Body of pancreas (tissue), 4 donors: ENCODE measurements at regions not wholly inside any gene's neighbourhood (a gene's known extent, or its start where the extent isn't known, plus 50 kb on each side); places are given as distances from the start of the nearest gene placed in this dataset.
A peak's percentile ranks its signal among the peaks of the same experiment; 100 is the strongest.

Experiments used
- ATAC-seq: fragments of 150-250 bp; one replicate; pipeline ENCODE4 v1.9.1; 2016
- DNase-seq, 4 donors: peaks; one replicate each; pipeline ENCODE4 v3.0.0-alpha.2; 2019
- H3K27ac ChIP-seq, 4 donors: fragments of 200-600 bp; sonication (generic); 1 replicate in 3 of 4; 2 replicates in 1 of 4; pipeline versions ENCODE4 v1.5.1 to v1.6.1; 2016 to 2019; ENCODE audit warnings: mild to moderate bottlenecking in 1 of 4, mixed read lengths in 1 of 4, moderate library complexity in 1 of 4
- H3K27me3 ChIP-seq, 2 donors: fragments of 200-600 bp; sonication (generic); one replicate each; pipeline ENCODE4 v1.6.0; 2016; ENCODE audit warnings: mild to moderate bottlenecking in 1 of 2
- H3K36me3 ChIP-seq, 2 donors: fragments of 200-600 bp; sonication (generic); replicated peaks in 1 of 2; 2 replicates each; pipeline ENCODE4 v1.5.1; 2016; ENCODE audit warnings: low read depth in 2 of 2; ENCODE audit not compliant: insufficient read depth in 1 of 2
- H3K4me1 ChIP-seq: fragments of 200-600 bp; sonication (generic); one replicate; pipeline ENCODE4 v1.6.0; 2016
- H3K4me3 ChIP-seq, 2 donors: fragments of 200-600 bp; sonication (generic); 1 replicate in 1 of 2; 2 replicates in 1 of 2; pipeline ENCODE4 v1.5.1; 2016 to 2019
- H3K9me3 ChIP-seq, 3 donors: fragments of 200-600 bp; sonication (generic); 1 replicate in 2 of 3; 2 replicates in 1 of 3; pipeline ENCODE4 v1.5.1; 2016
- CTCF ChIP-seq, 7 experiments: fragments of 450-650 bp in 4 of 7; fragments of 200-600 bp in 3 of 7; sonication (generic) in 3 of 7; IDR thresholded peaks; one replicate each; pipeline ENCODE4 v1.5.1; 2016 to 2019; ENCODE audit warnings: antibody characterized with exemption in 7 of 7
- POLR2A ChIP-seq, 3 donors: fragments of 450-650 bp; IDR thresholded peaks; one replicate each; pipeline ENCODE4 v1.6.1; 2016; ENCODE audit warnings: antibody characterized with exemption in 3 of 3, mild to moderate bottlenecking in 2 of 3
- WGBS, 2 donors: methylation state at CpG; one replicate each; pipeline ENCODE4 v1.1.5; 2017; 5-methylcytosine and 5-hydroxymethylcytosine counted together
- intact Hi-C: fragments of 100-400 bp; cut with DNase I; formaldehyde crosslinking; loops from one replicate; pipeline ENCODE4 v1.15.1; 2023

- TF ChIP-seq CTCF (IDR thresholded peaks at IDR 0.05) (no peak), POLR2A (IDR thresholded peaks at IDR 0.05) (no peak)
- H3K36me3 ChIP-seq, result no peaks in the 10 kb centered on the region
- no peaks in the 10 kb centered on the region for H3K27me3 ChIP-seq
- WGBS, 2 donors, result 91 to 97% methylated on average over 4 of the region's 4 CpGs
- H3K9me3 ChIP-seq, result no peaks in the 10 kb centered on the region
- no peak overlapping the region for H3K4me3 ChIP-seq
- DNase-seq (no peak), ATAC-seq (no peak)
- H3K4me1 ChIP-seq, result peaks cover 38% of the 10 kb centered on the region
- intact Hi-C loops, result no loop called here
- no peak overlapping the region for H3K27ac ChIP-seq
Measured at GRCh38 chr5:173455599-173455957, 127.4 kb upstream of the STC2 start.

DNA sequence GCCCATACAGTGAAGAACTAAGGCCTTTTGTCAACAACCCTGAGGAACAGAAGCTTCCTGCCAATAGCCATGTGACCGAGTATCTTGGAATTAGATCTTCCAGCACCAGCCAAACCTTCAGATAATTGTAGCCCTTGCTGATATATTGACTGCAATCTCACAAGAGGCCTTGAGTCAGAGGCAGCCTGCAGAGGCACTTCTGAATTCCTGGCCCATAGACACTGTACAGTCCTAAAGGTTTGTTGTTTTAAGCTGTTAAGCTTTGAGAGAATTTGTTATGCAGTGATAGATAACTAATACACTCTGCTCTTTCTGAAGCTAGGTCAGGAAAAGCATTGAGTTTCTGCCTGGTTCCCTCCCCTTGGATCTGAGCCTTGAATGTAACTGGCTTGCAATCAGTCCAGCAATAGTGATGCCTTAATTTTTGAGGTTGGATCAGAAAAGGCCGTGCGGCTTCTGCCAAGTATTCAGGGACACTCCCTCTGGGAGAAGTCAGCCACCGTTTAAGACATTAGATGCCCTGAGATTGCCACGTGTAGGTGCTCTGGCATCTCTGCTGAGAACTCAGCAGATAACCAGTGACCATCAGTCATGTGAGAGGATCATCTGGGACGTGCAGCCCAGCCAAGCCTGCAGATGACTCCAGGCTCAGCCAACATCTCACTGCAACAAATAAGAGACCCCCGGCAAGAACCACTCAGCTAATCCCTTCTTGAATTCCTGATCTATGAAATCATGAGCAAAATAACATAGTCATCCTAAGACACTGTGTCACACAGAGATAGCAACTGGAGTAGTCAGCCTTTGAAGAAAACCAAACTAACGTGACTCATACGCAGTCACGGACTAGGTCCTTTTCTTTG lies 126.8 kb upstream of the STC2 start:
- no peaks in the 10 kb centered on the region for H3K9me3 ChIP-seq
- WGBS, 2 donors, result 85 to 92% methylated on average over 5 to 10 of the region's 10 CpGs
- peak overlapping the region in 2 of 4 donors; percentile 21 to 29 for H3K27ac ChIP-seq
- peaks cover 38% of the 10 kb centered on the region for H3K4me1 ChIP-seq
- no peak overlapping the region for H3K4me3 ChIP-seq
- TF ChIP-seq POLR2A (IDR thresholded peaks at IDR 0.05), result no peak
- no peak for TF ChIP-seq CTCF (IDR thresholded peaks at IDR 0.05)
- H3K27me3 ChIP-seq, result no peaks in the 10 kb centered on the region
- ATAC-seq (peak; percentile 31), DNase-seq (peak in 3 of 4 donors; percentile 11 to 41 (median 24))
- intact Hi-C loops, result no loop called here
- no peaks in the 10 kb centered on the region for H3K36me3 ChIP-seq

DNA sequence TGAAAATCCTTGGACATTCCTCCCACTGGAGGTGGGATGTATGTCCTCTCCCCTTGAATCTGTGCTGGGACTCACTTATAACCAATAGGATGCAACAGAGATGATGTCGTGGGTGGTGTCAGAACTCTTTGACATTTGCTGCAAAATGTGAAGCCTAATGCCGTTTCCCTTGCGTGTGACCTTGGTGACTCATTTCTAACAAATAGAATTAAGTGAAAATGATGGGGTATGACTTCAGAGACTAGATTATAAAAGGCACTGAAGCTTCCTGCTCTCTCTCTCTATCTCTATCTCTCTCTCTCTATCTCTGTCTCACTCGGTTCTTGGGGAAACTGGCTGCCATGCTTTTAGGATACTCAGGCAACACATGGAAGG lies 126.1 kb upstream of the STC2 start:
- peaks cover 38% of the 10 kb centered on the region for H3K4me1 ChIP-seq
- TF ChIP-seq POLR2A (IDR thresholded peaks at IDR 0.05), result no peak
- TF ChIP-seq CTCF (IDR thresholded peaks at IDR 0.05), result no peak
- H3K9me3 ChIP-seq, result no peaks in the 10 kb centered on the region
- H3K27me3 ChIP-seq, result no peaks in the 10 kb centered on the region
- ATAC-seq (no peak), DNase-seq (no peak)
- WGBS, 2 donors, result 63 to 79% methylated on average over 4 of the region's 4 CpGs
- intact Hi-C loops, result no loop called here
- peak overlapping the region in 2 of 4 donors; percentile 21 to 29 for H3K27ac ChIP-seq
- H3K36me3 ChIP-seq, result no peaks in the 10 kb centered on the region
- H3K4me3 ChIP-seq, result no peak overlapping the region

- no peaks in the 10 kb centered on the region for H3K27me3 ChIP-seq
- 13 to 22% methylated on average over 4 of the region's 4 CpGs for WGBS, 2 donors
- no peak for TF ChIP-seq CTCF (IDR thresholded peaks at IDR 0.05)
- no peak for TF ChIP-seq POLR2A (IDR thresholded peaks at IDR 0.05)
- H3K4me1 ChIP-seq, result peaks cover 38% of the 10 kb centered on the region
- H3K36me3 ChIP-seq, result no peaks in the 10 kb centered on the region
- H3K9me3 ChIP-seq, result no peaks in the 10 kb centered on the region
- intact Hi-C loops, result no loop called here
- H3K4me3 ChIP-seq, result no peak overlapping the region
- peak; percentile 73 for ATAC-seq
- no peak for DNase-seq
- peak overlapping the region in 3 of 4 donors; percentile 5 to 69 (median 30) for H3K27ac ChIP-seq
Measured at GRCh38 chr5:173453167-173453566, 125.0 kb upstream of the STC2 start.
